ENCODE measurements at regions not wholly inside any gene's neighbourhood (a gene's known extent, or its start where the extent isn't known, plus 50 kb on each side); places are given as distances from the start of the nearest gene placed in this dataset.

- TF ChIP-seq CTCF (IDR thresholded peaks at IDR 0.05) = no peak
- no peak for TF ChIP-seq POLR2A (IDR thresholded peaks at IDR 0.05)
Observed at GRCh38 chr20:19913927-19914614, 103.1 kb upstream of the NAA20 start.

Measured in tibial nerve (tissue), 3 donors.